ENCODE measurements at regions not wholly inside any gene's neighbourhood (a gene's known extent, or its start where the extent isn't known, plus 50 kb on each side); places are given as distances from the start of the nearest gene placed in this dataset.

- TF ChIP-seq POLR2A (IDR thresholded peaks at IDR 0.05) (no peak), CTCF (IDR thresholded peaks at IDR 0.05) (no peak)
Observed at GRCh38 chr4:181643466-181643865, 599.7 kb upstream of the TENM3 start.
